GM18951 (cell line): ENCODE measurements at regions not wholly inside any gene's neighbourhood (a gene's known extent, or its start where the extent isn't known, plus 50 kb on each side); places are given as distances from the start of the nearest gene placed in this dataset.

Experiments used
- POLR2A ChIP-seq: IDR thresholded peaks from 4 replicates; pipeline ENCODE4 v1.6.1; 2011; ENCODE audit warnings: mild to moderate bottlenecking; ENCODE audit not compliant: insufficient read length, insufficient read depth; ENCODE audit errors: extremely low read depth
- in situ Hi-C: fragments of 300-500 bp; cut with MboI; formaldehyde crosslinking; loops from one replicate; pipeline ENCODE4 v1.12.0; 2022; ENCODE audit warnings: low sequenced_read_pairs, mixed read lengths, inconsistent platforms; ENCODE audit not compliant: unreplicated experiment

- in situ Hi-C loops = no loop called here
These were observed 610.6 kb upstream of the CFAP20DC start for GRCh38 chr3:59660376-59660775.

GRCh38 chr3:59659755-59660154 is 609.9 kb upstream of the CFAP20DC start:
- TF ChIP-seq POLR2A = no peak
- in situ Hi-C loops = no loop called here

More at GRCh38 chr3:59660376-59660775, 610.6 kb upstream of the CFAP20DC start:
- TF ChIP-seq POLR2A = no peak

DNA sequence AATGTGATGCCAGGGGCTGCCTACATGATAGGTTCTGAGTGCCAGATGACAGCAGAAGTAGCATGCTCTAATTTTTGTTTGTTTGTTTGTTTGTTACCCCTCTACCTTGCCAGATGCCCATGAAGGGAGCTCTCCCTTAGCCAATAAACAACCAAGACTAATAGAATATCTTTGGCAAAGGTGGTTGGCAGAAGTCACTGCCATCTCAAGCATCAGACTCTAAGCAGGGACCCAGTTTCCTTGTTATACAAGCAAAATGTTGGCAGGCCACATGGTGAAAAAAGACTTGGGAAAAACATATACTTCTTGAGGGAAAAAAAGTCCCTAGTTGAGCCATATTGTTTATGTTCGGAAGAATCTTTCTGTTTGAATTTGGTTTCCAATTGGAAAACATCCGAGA is 609.0 kb upstream of the CFAP20DC start:
- in situ Hi-C loops = no loop called here
- no peak for TF ChIP-seq POLR2A

DNA sequence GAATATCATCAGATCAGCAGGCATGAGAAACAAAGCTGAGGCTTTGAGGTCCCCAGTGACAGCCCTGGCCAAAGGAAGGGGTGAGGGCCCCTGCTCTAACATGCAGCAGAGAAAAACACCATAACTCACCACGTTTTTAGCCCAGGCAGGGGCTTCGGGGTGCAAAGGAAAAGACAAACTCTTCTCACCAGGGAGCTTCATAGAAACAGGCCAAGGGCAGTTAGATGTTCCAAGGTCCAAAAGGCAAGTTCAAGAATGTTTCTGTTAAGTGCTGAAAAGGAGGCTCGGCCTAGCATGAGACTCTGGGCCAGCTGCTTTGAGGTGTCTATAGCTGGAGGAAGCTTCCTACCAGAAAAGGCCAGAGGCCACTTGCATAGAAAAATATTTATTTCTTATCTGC is 608.4 kb upstream of the CFAP20DC start:
- in situ Hi-C loops = no loop called here
- no peak for TF ChIP-seq POLR2A

DNA sequence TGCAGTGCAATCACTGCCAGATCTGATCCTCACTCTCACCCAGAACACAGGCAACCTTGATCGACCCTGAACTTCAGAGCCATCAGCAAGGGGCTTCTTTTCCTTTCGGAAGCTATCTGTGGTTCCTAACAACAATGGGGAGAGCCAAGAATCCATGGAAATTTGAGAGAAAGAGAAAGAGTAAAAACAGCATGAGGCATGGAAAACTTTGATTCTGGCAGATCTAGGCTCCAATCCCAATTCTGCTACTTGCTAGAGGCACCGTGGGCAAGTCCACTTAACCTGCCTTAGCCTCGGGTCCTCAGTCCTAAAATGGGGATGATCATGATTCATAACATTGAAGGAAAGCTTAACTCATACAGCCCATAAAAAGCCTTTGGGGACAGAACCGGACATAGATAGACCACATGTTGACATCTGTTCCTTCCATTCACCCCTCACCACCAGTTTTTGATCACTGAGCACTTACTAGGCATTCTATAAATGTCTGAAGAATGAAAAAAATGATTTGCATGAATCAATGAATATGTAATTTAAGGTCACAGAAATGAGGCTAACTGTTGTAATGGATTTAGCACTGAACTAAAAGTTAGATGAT is 605.7 kb upstream of the CFAP20DC start:
- in situ Hi-C loops = no loop called here
- no peak for TF ChIP-seq POLR2A

DNA sequence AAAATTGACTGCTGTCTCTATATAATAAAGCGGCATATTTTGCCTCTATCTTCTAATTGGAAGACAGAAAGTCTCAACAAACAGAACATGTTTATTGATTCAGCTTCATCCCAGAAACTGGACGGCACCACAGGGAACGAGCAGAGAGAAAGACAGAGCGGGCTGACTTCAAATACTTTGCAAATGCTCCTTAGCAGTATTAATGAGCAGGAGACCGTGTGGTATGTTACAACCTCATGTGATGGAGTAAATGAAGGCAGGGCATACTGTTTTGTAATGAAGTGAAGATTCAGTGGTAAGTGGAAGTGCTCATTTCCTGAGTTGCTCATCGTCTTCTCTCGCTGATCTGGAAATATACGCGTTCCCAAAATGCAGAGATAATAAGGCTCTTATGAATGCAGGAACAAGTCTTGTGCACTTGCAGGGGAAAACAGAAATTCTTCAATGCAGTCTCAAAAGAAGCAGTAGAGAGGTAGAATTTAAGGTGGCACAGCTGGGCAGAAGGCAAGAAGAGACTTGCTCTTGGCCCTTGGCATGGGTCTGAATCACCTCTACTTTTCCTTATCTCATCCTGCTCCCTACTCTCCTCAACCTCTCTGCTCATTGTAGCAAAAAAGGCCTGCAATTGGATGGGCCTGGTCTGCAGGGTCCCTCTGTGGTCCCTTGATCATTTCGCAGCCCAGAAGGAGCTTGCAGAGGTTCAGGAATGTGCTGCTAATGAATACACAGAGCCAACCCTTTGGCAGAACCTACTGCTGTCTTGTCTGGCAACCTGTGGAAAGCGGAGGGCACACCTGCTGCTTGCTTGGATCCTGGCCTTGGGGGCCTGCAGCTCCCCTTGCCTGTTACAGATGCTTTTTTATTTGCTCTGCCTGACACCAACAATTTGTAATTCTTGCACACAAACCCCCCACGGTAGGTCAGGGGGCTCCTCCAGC is 604.9 kb upstream of the CFAP20DC start:
- no peak for TF ChIP-seq POLR2A
- in situ Hi-C loops = no loop called here

DNA sequence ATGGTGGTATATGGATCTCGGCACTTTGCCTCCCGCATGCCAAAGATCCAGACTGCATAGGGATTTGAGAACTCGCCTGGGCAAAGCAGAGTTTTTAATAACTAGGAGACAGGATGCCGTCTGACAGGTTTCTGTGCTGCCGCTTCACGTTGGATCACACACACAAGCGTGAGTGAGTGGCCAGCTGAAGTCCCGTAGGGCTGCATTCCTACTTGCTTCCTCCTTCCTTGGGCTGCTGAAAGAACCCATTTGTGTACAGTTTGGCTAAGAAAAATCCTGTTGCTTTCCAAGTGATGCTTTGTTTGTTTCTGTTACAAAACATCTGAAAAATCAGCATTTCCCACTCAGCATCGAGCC is 604.3 kb upstream of the CFAP20DC start:
- in situ Hi-C loops = no loop called here
- TF ChIP-seq POLR2A = no peak

GRCh38 chr3:59653405-59654122 is 603.7 kb upstream of the CFAP20DC start:
- no peak for TF ChIP-seq POLR2A
- in situ Hi-C loops = no loop called here

GRCh38 chr3:59644479-59645402 is 594.9 kb upstream of the CFAP20DC start:
- in situ Hi-C loops = no loop called here
- TF ChIP-seq POLR2A = no peak

- no peak for TF ChIP-seq POLR2A
- in situ Hi-C loops = no loop called here
These were observed 591.5 kb upstream of the CFAP20DC start for GRCh38 chr3:59641169-59641899.

GRCh38 chr3:59632760-59633573 is 583.1 kb upstream of the CFAP20DC start:
- in situ Hi-C loops = no loop called here

More at GRCh38 chr3:59632760-59633573, 583.1 kb upstream of the CFAP20DC start:
- no peak for TF ChIP-seq POLR2A
